ENCODE measurements at regions not wholly inside any gene's neighbourhood (a gene's known extent, or its start where the extent isn't known, plus 50 kb on each side); places are given as distances from the start of the nearest gene placed in this dataset.

DNA sequence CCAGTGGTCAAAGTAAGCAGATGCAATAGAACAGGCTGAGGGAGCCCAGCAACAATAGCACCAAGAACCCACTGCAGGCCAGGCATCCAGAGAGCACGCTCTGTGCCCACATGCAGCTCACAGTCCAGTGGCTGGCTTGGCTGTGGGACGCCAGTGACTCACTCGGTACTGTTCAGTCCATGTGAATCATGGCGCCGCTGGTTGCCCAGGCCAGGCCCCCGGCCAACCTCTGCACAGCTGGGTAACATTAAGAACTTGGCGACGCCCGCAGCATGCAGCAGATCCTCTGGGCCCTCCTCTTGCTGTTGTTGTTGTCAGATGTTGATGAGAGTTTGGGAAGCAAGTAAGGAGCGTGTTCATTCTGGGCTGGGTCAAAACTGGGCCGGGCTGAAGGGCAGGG, 60.5 kb downstream of the MSX1 start:
- Histone ChIP-seq H3K4me1 (replicated peaks in 1 of 2; ENCODE audit: control insufficient read depth in 2 of 2, insufficient read depth in 2 of 2, low read length in 2 of 2) (no peaks in the 10 kb centered on the region; a peak in 1 of 5 replicates), H3K79me2 (ENCODE audit: control insufficient read depth, insufficient read depth, low read length) (no peaks in the 10 kb centered on the region), H3K9me1 (ENCODE audit: control insufficient read depth, insufficient read depth, low read length) (no peaks in the 10 kb centered on the region), H3K27me3 (ENCODE audit: control insufficient read depth in 2 of 2, insufficient read depth in 2 of 2, low read length in 2 of 2) (peaks cover 0 to 6% of the 10 kb centered on the region in 2 experiments; a peak in 1 of 5 replicates), H2AFZ (ENCODE audit: low read depth, low read length) (no peak overlapping the region), H3K4me2 (ENCODE audit: insufficient read depth, low read length) (no peak overlapping the region), H3K36me3 (ENCODE audit: control insufficient read depth, insufficient read depth, low read length) (no peaks in the 10 kb centered on the region), H3K4me3 (no peak overlapping the region), H3K27ac (ENCODE audit: extremely low read depth, low read depth, low read length) (no peak overlapping the region), H3K9me3 (replicated peaks; ENCODE audit: control insufficient read depth, insufficient read depth, low read depth, low read length) (no peaks in the 10 kb centered on the region), H3K9ac (ENCODE audit: insufficient read depth in 1 of 2, low read depth in 2 of 2, low read length in 2 of 2) (no peak overlapping the region), H4K20me1 (replicated peaks; ENCODE audit: control insufficient read depth, insufficient read depth, low read length) (no peaks in the 10 kb centered on the region)
- TF ChIP-seq LARP7 (IDR thresholded peaks at IDR 0.05) (no peak), ZNF707 (CRISPR knock-in tag; conservative IDR thresholded peaks at IDR 0.05) (no peak), PRPF4 (IDR thresholded peaks at IDR 0.05; ENCODE audit: insufficient read depth, low read depth, low read length, poor library complexity, severe bottlenecking) (no peak), CREBBP (IDR thresholded peaks at IDR 0.05; ENCODE audit: low read depth, low read length) (no peak), MCM7 (IDR thresholded peaks at IDR 0.05) (no peak), ZNF239 (CRISPR knock-in tag; IDR thresholded peaks at IDR 0.05) (no peak)
- TF ChIP-seq, protein P1, sequence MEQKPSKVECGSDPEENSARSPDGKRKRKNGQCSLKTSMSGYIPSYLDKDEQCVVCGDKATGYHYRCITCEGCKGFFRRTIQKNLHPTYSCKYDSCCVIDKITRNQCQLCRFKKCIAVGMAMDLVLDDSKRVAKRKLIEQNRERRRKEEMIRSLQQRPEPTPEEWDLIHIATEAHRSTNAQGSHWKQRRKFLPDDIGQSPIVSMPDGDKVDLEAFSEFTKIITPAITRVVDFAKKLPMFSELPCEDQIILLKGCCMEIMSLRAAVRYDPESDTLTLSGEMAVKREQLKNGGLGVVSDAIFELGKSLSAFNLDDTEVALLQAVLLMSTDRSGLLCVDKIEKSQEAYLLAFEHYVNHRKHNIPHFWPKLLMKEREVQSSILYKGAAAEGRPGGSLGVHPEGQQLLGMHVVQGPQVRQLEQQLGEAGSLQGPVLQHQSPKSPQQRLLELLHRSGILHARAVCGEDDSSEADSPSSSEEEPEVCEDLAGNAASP (IDR thresholded peaks at IDR 0.05), result no peak
- intact Hi-C loops (cut with micrococcal nuclease) (no loop called here), in situ Hi-C loops (cut with MboI) (no loop called here)
- no peak for FAIRE-seq
- ChIA-PET CTCF (ENCODE audit: low intra/inter-chr PET ratio) (interaction anchor here (0.5 kb wide), 1 partner anchor 67 kb away, joined by 3 read pairs; no protein-coding TSS in a partner anchor), POLR2A (interaction anchor here (0.6 to 1.1 kb wide), 2 partner anchors 19 to 713 kb away, joined by 3 read pairs; no protein-coding TSS in a partner anchor)
- BruUV-seq (replicated peaks), result no TSS peak
- DNase-seq (ENCODE audit: extremely low read depth in 1 of 4, low spot score in 3 of 4), result no peak
- no peak for ATAC-seq
- WGBS (ENCODE audit: insufficient coverage, low coverage, missing lambda C conversion rate), result under 1% methylated on average over 11 of the region's 11 CpGs

Measured in K562 (cell line).